ENCODE measurements at regions not wholly inside any gene's neighbourhood (a gene's known extent, or its start where the extent isn't known, plus 50 kb on each side); places are given as distances from the start of the nearest gene placed in this dataset.

DNA sequence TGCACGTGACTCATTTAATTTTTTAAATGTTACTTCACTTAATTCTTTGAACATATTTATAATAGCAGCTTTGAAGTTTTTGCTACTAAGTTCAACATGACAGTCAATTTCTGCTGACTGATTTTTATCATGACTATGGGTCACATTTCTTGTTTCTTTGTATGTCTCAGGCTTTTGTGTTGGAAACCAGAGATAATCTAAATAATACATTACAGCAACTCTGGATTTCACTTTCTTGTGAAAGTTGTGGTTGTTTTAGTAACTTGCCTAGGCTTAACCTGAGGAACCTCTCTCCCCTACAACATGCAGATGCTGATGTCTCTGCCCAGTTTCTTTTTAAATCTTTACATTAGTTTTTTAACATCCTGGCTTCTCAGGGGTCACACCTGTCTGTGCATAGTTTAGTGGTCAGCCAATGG lies 180.8 kb downstream of the CCDC71L start:
- no peak for FAIRE-seq

DNA sequence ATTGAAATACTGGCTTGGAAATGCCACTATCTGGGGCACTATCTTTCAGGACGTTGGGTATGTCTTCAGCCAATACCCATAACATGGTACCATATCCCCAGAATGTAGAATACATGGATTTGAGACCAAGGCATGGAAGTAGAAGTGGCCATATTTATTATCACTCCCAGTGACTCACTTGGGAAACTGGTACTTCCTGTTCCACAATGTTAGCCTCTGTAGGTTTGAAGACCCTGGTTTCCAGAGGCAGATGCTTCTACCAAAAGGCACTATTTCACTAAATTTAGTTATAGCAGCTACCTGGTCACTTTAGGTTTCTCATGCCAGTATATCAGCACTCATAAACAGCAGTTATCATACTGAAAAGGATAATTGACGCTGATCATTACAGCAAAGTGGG lies 184.2 kb downstream of the CCDC71L start:
- no peak for FAIRE-seq

DNA sequence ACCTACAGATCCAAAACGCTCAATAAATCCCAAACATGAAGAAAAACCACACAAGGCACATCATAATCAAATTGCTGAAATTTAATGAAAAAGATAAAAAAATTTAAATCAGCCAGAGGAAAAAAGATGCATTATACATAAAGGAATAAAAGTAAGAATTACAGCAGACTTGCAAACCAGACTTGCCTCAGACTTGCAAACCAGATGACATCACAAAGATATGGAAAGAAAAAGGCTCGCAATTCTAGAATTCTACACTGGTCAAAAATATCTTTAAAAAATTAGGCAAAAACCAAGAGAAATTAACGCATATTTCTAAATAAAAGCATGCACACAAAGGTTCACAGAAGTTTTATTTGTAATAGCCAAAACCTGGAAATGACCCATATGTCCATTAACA lies 188.0 kb upstream of the NAMPT start:
- FAIRE-seq, result no peak

DNA sequence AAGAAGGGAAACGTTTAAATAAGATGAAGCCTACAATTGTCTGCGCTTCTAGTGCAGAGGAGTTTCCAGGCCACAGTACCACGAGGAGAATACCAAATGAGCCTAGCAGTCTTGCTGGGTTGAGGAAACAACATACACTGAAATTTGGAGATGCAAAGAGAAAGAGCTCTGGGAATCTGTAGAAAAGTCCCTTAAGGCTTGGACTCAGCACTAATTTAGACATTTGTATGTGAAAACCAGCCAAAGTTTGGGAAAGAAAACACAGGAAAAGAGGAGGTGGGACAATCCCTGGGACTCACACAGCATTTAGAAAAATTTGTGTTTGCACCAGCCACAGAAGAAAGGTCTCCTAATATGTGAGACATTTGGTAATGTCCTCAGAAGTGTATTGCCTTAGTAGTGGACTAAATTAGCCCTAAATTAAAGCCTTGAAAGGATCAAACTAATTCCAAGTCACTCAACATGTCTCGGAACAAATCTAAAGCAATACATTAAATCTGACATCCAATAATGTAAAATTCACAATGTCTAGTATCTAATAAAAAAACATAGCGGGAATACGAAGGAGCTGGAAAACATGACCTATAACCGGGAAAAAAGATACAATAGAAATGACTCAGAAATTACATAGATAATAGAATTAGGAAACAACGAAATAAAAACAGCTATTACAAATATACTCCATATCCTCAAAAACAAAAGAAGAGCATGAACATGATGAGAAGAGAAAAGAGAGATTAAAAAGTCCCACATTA lies 187.1 kb upstream of the NAMPT start:
- no peak for FAIRE-seq

DNA sequence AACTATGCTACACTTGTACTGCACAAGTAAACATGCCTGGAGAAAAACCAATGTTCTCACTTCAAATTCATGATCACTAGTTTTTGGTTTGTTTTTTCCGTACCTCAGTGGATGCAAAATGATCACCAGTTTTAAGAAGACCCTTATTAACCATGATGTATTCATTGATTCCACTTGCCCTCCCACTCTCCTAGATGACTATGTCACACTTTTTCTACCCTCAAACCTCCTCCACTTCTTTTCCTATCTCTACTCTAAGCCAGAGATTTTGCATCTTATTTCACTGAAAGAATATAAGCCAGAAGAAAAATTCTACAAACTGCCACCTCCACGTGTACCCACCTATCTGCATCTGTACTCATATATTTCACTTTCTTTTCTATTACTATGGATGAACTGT lies 186.2 kb upstream of the NAMPT start:
- FAIRE-seq, result no peak

DNA sequence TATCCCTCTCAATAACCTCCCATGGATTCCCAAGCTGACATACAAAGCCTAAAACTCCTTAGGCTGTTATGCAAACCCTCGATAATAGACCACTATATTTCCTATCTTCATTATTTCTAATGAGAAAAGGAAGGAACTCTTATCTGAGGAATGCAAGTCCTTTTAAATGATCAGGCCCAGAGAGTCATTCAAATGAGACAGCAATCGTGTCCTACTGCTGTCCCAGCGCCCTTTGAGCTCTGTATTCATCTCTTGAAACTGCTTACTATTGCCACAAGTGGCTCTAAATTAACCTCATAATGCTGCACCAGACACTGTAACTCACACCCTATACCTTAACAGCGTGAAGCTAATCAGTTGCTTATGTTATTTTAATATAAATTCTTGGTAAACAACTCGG lies 182.1 kb upstream of the NAMPT start:
- no peak for FAIRE-seq

DNA sequence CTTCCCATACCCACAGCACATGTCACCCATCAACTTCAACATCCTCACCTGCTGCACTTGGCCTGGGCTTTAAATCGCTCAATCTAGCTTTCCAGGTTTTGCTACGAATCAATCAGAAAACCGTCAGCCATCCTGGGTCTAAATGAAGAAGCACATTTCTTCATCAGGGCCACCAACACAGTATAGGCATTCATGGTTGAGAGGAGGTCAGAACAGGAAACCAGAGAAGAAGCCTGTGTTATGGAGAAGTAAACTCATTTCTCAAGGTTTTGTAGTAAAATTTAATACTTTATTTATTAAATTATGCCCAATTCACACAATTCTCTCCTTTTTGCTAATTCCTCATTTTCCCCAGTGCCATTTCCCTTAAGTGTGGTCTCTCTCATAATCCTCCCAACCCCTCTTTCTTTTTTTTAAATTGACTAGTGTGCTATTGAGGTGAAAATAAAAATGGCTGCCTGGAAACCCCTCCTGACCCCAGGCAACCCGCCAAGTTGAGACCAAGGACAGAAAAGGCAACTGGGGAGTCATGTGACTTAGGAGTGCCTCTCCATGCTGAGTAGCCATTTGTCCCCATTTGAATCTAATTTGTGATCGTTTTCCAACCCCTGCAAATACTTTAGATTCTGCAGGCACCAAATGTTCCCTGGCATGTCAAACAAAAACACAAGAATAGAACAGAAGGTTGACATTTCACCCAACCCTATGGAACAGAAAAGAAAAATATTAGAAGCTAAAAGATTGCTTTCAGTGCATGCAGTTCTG lies 181.1 kb upstream of the NAMPT start:
- no peak for FAIRE-seq

DNA sequence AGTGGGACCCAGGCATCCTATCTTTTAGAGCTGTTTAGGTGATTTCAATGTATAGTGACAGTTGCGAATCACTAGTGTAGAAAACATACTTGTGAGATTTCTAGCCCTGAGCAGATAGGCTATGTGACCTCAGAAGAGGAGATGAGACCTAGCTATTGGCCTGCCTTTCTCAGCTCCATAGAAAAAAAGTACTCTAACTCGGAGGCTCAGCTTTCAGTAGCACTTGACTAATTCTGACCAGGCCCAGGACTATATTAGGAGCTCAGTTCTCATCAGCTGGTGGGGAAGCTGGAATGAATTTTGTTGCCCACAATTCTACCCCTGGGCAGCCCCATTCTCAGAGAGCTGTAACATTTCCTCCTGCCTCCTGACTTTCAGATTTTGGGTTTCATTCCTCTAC lies 179.9 kb upstream of the NAMPT start:
- FAIRE-seq, result no peak

DNA sequence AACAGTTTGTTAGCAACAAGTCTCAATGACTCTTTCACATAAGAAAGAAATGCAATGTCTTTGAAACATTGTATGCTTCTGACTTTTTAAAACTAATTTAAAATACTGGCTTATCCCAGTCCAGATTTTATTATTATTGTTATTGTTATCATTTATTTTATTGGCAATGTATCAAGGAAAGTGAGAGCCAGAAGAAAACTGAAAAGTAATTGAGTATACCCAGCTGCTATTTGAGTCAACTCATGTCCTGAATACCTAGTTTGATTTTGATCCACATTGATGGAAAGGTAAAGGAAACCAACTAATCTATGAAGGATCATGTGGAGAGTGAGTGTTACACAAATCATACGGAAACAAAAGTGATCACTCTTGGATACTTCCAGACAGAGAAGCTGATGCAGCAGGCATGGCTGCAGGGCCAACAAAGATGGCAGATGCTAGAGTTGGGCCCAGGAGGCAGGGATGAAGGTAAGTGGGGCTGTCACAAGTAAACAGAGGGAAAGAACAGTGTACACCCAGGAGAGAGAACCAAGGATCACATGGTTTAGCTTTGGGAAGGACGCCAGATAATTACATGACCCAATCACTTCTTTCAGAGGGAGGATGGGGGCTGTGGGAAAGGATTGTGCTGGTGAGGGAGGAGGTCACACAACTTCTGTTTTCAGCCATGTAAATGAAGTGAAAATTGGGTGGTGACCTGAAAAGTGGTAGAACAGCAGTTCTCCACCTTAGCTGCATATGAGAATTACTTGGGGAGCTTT lies 179.2 kb upstream of the NAMPT start:
- FAIRE-seq, result no peak

DNA sequence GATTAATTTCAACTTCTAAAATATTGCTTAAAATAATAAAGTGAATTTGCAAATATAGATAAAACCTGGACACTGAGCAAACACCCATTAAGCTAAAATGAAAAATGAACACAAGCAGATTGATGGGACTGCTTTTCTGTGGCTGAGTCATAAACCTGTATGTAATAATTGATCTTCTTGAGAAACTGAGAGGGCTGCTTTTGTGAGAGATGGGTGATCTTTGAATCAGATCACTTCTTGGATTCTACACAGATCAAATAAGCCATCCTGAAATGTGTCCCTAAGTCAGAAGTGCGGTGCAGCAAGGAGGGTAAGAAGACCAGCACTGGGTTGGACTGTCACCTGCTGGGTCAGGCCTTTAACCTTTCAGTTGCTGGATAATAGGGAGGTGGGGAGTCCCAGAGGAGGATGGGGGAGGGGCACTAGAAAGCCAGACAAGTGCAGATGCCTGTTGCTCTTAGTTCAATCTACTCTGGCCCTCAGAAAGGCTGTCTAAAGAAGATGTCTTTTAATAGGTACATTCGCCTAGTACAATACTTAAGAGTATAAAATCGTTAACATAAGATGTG lies 178.2 kb upstream of the NAMPT start:
- FAIRE-seq, result no peak

DNA sequence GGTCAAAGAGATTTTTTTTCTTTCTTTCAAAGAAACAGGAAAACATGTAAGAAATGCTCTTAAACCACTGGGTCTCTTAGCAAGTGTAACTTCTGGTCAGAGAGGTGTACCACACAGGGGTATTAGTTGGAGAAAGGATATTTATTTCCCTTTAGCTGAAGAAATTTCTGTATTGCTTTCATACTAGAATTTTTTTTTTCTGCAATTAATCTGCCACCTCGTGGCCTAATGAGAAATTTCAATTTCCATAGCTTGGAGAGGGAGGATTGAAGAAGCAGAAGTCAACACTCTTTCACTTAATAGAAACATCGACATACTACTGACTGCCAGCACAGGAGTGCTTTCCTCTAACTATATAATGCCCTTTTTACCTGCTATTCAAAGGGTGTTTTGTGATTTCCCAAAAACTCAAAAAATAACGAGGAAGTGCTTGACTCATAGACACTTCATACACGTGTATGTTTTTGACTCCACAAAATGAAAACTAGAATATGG lies 177.6 kb upstream of the NAMPT start:
- FAIRE-seq, result peak; percentile 65

DNA sequence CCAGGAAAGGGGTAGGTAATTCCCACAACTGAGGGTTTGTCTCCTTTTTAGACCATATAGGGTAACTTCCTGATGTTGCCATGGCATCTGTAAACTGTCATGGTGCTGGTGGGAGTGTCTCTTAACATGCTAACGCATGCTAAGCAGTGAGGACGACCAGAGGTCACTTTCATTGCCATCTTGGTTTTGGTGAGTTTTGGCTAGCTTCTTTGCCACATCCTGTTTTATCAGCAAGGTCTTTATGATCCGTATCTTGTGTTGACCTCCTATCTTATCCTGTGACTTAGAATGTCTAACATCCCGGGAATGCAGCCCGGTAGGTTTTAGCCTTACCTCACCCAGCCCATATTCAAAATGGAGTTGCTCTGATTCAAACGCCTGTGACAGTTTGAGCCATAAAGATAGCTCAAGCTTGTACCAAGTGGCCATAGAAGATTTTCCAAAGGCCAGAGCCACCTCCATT lies 176.0 kb upstream of the NAMPT start:
- no peak for FAIRE-seq

DNA sequence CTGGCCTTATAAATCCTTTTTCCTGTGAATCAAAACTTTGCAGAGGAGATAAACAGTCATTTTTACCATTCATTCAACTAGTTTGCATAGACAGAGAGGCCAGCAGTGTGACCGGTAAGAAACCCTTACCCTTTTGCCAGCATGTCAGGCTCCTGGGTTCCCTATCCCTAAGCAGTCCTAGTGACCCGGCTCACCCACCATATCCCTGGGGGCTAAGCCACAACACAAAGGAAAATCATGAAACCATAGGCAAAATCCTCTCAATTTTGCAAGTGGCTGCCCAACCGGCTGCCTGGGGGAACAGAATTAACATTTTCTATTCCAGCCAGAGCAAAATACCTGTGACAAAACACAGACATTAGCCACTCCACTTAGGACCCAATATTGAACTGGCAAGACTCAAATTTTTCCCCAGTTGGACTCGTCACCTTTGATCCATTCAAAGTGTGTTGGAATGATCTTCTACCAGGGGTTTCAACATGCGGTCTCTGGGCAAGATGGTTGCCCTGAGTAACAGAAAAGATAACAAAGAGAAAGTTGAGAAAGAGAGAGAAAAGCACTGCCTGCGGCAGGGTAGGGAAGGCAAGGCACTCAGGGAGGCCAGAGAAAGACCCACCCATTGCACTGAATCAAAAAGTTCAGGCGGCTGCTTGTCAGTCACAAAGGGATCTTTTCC lies 174.8 kb upstream of the NAMPT start:
- no peak for FAIRE-seq

DNA sequence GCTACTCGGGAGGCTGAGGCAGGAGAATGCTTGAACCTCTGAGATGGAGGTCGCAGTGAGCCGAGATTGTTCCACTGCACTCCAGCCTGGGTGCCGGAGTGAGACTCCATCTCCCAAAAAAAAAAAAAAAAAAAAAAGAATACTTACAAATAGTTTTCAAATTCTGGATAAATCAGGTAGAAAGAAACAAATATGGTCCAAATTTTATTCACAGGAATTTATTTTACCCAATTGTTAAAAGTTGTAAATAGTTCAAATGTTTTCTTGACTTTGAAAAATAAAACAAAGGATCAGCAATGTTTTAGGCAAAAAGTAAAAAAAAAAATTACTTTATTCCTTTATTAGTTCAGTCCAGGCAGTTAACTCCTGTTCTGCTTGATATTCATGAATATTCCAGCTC lies 172.9 kb upstream of the NAMPT start:
- no peak for FAIRE-seq

DNA sequence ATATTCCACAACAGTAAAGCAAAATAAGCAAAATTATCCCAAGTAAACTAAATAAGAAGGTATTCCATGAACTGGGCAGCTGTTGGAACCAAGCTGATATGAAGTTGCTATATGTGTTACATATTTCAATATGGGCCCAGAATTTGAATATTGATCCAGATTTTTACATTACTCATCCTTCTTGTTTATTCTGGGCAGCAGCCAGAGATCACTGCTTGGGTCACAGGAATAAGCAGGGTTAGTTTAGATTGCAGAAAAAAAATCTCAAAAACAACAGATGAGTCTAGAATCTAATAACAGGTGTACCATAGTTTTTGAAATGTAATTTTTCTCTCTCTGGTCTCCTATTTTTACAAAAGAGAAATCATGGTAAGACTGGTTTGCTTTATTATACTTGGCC lies 171.5 kb upstream of the NAMPT start:
- no peak for FAIRE-seq

DNA sequence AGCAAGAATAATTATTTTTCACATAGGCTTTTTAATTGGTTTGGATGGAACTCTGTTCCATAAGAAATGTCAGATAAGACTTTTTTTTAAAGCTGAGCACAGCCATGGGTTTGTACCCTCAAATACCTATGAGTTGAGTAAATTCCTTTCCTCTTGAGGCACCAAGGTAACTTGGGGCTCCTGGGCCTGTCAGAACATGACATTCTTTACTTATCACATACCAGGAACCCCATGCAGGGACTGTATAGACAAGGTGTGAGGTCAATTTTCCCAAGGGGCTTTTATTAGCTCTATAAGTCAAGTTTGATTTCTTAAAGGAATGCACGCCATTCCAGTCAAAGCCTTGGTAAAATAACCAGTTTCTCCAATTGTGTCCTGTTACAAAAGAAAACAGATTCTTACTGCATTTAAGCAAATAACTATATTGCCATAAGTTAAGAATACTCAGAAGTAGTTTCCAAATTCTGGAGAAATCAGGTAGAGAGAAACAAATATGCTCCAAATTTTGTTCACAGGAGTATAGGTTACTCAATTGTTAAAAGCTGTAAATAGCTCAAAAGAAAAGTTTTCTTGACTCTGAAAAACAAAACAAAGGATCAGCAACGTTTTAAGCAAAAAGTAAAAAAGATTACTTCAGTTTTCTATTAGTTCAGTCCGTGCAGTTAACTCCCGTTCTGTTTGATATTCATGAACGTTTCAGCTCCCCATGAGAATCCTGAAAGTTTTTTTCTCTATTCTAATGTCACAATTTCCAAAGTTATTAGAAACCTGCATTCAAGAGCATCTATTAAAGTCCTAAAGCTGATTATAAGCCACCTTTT lies 167.5 kb upstream of the NAMPT start:
- FAIRE-seq, result no peak

DNA sequence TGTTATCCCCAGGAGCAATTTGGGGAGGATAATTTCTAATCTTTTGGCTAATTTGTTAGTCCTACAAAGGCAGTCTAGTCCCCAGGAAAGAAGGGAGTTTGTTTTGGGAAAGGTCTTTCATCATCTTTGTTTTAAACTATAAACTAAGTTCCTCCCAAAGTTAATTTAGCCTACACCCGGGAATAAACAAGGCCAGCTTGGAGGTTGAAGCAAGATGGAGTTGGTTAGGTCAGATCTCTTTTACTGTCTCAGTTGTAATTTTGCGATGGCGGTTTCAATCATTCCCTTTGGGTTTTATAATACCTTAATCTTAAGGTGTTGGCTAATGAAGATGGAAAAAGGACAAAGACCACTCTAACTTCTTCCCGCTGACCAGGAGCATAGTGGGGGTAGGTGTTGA lies 166.4 kb upstream of the NAMPT start:
- no peak for FAIRE-seq

DNA sequence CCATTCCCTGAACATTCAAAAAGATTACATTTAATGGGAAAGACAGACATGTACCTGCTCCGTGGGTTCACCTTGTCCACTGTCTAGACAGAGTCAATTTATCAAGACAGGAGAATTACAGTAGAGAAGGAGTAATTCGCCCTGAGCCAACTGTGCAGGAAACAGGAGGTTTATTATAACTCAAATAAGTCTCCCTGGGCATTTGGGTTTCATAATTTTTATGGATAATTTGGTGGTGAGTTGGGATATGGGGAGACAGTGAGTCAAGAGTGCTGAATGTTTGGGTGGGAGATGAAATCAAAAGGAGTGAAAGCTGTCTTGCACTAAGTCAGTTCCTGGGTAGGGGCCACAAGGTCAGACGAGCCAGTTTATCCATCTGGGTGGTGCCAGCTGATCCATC lies 165.9 kb upstream of the NAMPT start:
- FAIRE-seq, result no peak

DNA sequence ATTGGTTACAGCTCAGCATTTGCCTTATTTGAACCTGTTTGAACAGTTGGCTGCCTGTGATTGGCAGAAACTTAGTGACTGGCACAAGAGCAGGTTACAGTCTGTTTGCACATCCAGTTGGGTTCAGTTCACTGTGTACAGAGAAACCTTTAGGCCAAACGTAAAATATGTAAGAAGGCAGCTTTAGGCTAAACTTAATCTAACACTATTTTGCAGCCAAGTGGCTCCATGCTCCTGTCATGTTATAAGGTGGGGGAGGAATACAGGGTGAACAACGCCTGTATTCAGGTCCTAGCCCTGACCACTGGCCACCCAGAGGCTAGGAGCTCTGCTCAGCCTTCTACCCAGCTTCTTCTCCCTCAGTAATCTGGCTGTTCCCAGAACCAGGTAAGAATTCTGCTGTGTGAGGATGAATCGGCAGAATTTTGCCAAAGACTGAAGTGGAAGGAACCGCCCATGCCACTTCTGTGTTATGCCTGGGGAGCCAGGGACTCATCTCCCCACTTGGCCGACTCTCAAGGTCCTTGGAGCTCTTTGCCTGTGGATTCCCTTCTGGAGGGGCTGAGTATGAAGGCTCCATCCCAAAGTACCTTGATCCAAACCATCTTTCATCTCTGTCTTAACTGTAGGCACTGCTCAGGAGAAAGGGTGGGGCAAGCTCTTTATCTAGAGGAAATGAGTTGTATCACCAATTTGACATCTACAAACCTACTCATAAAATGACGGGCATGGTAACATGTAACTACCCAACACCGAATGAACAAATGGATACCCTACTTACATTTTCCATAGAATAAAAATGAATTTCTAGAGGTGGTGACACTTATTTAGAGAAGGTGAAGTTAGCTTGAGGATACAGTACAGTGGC lies 164.4 kb upstream of the NAMPT start:
- no peak for FAIRE-seq

DNA sequence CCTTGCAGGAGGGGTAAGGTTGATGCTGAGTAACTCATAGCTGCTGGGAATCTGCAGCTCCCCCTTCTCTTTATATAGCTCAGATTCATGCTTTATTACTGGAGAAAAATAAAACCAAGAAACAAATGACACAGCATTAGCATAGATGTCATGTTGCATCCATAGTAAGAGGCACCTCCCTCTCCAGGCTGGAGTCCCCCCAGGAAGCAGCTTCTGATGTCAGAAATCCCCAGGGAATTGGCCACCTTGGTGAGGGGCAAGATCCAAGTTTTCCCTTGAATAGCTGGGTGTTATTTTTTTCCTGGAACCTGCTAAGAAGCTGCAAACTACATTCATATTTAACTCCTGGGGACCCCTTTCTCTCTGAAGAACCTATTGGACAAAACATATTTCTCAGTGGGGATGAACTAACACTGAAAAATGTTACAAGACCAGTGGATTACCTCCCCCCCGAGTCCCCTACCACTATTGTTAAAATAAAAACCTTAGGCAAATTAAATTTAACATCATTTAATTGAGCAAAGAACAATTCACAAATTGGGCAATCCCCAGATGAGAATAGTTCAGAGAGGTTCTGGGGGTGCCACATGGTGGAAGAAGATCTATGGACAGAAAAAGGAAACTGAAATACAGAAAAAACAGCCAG lies 163.7 kb upstream of the NAMPT start:
- FAIRE-seq, result no peak
